HAP-1 (cell line): ENCODE measurements at regions not wholly inside any gene's neighbourhood (a gene's known extent, or its start where the extent isn't known, plus 50 kb on each side); places are given as distances from the start of the nearest gene placed in this dataset.

Experiments
- DNase-seq, 2 experiments: peaks; one replicate each; pipeline ENCODE4 v3.0.0-alpha.2; 2016 to 2020; ENCODE audit warnings: low spot score in 2 of 2
- H3K27me3 ChIP-seq: fragments of 250-450 bp; sonication (Bioruptor Pico); 2 replicates; pipeline ENCODE4 v1.5.1; 2020; ENCODE audit warnings: low read depth, mild to moderate bottlenecking, moderate library complexity
- H3K36me3 ChIP-seq: fragments of 250-450 bp; sonication (Bioruptor Pico); replicated peaks from 2 replicates; pipeline ENCODE4 v1.5.1; 2020; ENCODE audit warnings: mild to moderate bottlenecking
- H3K4me1 ChIP-seq: fragments of 250-450 bp; sonication (Bioruptor Pico); 2 replicates; pipeline ENCODE4 v1.5.1; 2020; ENCODE audit warnings: mild to moderate bottlenecking
- H3K4me3 ChIP-seq: fragments of 250-450 bp; sonication (Bioruptor Pico); 2 replicates; pipeline ENCODE4 v1.5.1; 2020; ENCODE audit warnings: mild to moderate bottlenecking, moderate library complexity
- H3K9me3 ChIP-seq: fragments of 250-450 bp; sonication (Bioruptor Pico); 2 replicates; pipeline ENCODE4 v1.5.1; 2020; ENCODE audit warnings: mild to moderate bottlenecking, moderate library complexity
- in situ Hi-C: fragments of 300-500 bp; cut with MboI; formaldehyde crosslinking; loops from 3 replicates; pipeline ENCODE4 v1.14.3; 2020; ENCODE audit warnings: low sequenced_read_pairs, inconsistent platforms, mixed read lengths

- no peaks in the 10 kb centered on the region for H3K4me1 ChIP-seq
- no peaks in the 10 kb centered on the region for H3K27me3 ChIP-seq
Measured at GRCh38 chr7:115136796-115137443, 215.0 kb downstream of the MDFIC start.

GRCh38 chr7:115135769-115136410 lies 214.0 kb downstream of the MDFIC start:
- H3K4me1 ChIP-seq = no peaks in the 10 kb centered on the region
- in situ Hi-C loops = no loop called here
- DNase-seq = no peak
- H3K36me3 ChIP-seq = no peaks in the 10 kb centered on the region
- no peaks in the 10 kb centered on the region for H3K9me3 ChIP-seq
- no peaks in the 10 kb centered on the region for H3K27me3 ChIP-seq
- H3K4me3 ChIP-seq = no peak overlapping the region

More at GRCh38 chr7:115136796-115137443, 215.0 kb downstream of the MDFIC start:
- Histone ChIP-seq H3K36me3 (no peaks in the 10 kb centered on the region), H3K4me3 (no peak overlapping the region), H3K9me3 (no peaks in the 10 kb centered on the region)
- in situ Hi-C loops = no loop called here
- DNase-seq = no peak

- H3K36me3 ChIP-seq = no peaks in the 10 kb centered on the region
- no peaks in the 10 kb centered on the region for H3K27me3 ChIP-seq
- H3K9me3 ChIP-seq = no peaks in the 10 kb centered on the region
- no peak overlapping the region for H3K4me3 ChIP-seq
- in situ Hi-C loops = no loop called here
- no peak for DNase-seq
- no peaks in the 10 kb centered on the region for H3K4me1 ChIP-seq
Measured at GRCh38 chr7:115135146-115135545, 213.3 kb downstream of the MDFIC start.

GRCh38 chr7:115133248-115133647 lies 211.4 kb downstream of the MDFIC start:
- H3K9me3 ChIP-seq = no peaks in the 10 kb centered on the region
- no peak overlapping the region for H3K4me3 ChIP-seq
- no peaks in the 10 kb centered on the region for H3K36me3 ChIP-seq
- in situ Hi-C loops = no loop called here
- H3K27me3 ChIP-seq = no peaks in the 10 kb centered on the region
- DNase-seq = no peak
- no peaks in the 10 kb centered on the region for H3K4me1 ChIP-seq

DNA sequence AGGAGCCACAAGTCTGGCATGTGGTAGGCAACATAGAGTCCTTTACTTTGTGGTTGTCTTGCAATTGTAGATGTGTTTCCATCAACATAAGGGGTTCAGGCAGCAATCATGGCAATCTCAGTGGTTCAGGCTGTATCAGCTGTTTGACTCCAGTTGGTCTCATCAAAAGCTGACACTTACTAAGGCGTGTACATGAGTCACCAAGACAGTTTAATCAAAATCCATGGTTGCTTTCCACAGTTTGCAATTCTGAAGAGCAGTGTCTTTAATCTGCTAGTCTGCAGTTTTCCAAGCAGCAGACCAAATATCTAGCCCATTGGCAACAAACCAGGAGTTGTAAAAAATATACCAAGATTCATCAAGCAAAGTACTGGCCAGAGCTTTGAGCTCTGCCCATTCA lies 210.2 kb downstream of the MDFIC start:
- Histone ChIP-seq H3K4me3 (no peak overlapping the region), H3K9me3 (no peaks in the 10 kb centered on the region), H3K4me1 (no peaks in the 10 kb centered on the region), H3K27me3 (no peaks in the 10 kb centered on the region), H3K36me3 (no peaks in the 10 kb centered on the region)
- no peak for DNase-seq
- in situ Hi-C loops = no loop called here

- in situ Hi-C loops = no loop called here
- no peak for DNase-seq
- no peak overlapping the region for H3K4me3 ChIP-seq
- no peaks in the 10 kb centered on the region for H3K27me3 ChIP-seq
- H3K9me3 ChIP-seq = no peaks in the 10 kb centered on the region
- H3K4me1 ChIP-seq = no peaks in the 10 kb centered on the region
- no peaks in the 10 kb centered on the region for H3K36me3 ChIP-seq
Measured at GRCh38 chr7:115128154-115128553, 206.3 kb downstream of the MDFIC start.

DNA sequence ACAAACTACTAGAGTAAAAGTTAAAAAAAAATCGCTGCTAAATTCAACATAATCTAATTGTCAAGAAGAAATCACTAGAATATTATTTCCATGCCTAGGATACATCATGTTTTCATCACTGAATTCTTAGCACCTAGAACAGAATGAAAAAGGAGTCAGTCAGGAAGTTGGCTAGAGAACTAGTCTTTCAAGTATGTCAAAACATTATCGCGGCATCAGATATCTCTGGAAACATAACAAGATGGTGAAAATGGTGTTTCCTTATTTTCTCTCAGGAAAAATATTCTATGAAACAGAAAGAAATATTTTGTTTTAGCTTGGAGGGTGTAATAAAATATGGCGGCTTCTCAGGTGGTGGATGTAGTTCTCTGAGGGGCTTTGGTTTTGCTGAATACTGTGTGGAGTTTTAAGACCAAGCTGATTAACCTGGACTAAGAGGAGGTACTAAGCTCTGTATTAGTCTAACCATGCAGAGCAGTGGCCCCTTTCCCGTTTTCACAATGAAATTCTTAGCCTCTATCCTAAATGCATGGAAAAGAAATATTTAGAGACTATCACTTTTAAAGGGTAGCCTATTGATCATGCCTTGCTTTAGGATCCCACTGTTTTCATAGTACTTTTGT lies 205.6 kb downstream of the MDFIC start:
- no peaks in the 10 kb centered on the region for H3K36me3 ChIP-seq
- DNase-seq = no peak
- H3K27me3 ChIP-seq = no peaks in the 10 kb centered on the region
- H3K4me1 ChIP-seq = no peaks in the 10 kb centered on the region
- no peak overlapping the region for H3K4me3 ChIP-seq
- in situ Hi-C loops = no loop called here
- no peaks in the 10 kb centered on the region for H3K9me3 ChIP-seq

- no peaks in the 10 kb centered on the region for H3K9me3 ChIP-seq
- no peak overlapping the region for H3K4me3 ChIP-seq
- H3K27me3 ChIP-seq = no peaks in the 10 kb centered on the region
- H3K36me3 ChIP-seq = no peaks in the 10 kb centered on the region
- DNase-seq = no peak
- in situ Hi-C loops = no loop called here
- H3K4me1 ChIP-seq = no peaks in the 10 kb centered on the region
Measured at GRCh38 chr7:115125750-115126149, 203.9 kb downstream of the MDFIC start.

- Histone ChIP-seq H3K4me3 (no peak overlapping the region), H3K36me3 (no peaks in the 10 kb centered on the region), H3K27me3 (no peaks in the 10 kb centered on the region), H3K4me1 (no peaks in the 10 kb centered on the region), H3K9me3 (no peaks in the 10 kb centered on the region)
- no peak for DNase-seq
- in situ Hi-C loops = no loop called here
Measured at GRCh38 chr7:115125312-115125711, 203.4 kb downstream of the MDFIC start.

DNA sequence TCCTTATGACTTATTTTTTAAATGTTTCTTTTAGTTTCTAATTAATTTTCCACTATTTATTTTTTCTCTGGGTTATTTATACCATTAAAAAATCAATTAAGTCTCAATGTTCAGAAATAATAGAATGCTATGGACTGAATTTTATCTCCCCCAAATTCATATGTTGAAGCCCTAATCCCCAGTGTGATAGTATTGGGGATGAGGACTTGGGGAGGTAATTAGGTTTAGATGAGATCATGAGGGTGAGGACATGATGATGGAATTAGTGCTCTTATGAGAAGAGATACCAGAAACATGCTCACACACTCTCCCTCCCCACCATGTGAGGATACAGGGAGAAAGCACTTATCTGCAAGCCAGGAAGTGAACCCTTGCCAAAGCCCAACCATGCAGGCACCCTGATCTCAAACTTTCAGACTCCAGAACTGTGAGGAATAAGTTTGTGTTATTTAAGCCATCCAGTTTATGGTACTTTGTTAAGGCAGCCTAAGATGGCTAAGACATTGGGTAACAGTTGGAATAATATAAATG lies 202.6 kb downstream of the MDFIC start:
- no peaks in the 10 kb centered on the region for H3K9me3 ChIP-seq
- in situ Hi-C loops = no loop called here
- no peak overlapping the region for H3K4me3 ChIP-seq
- no peaks in the 10 kb centered on the region for H3K27me3 ChIP-seq
- no peak for DNase-seq
- H3K4me1 ChIP-seq = no peaks in the 10 kb centered on the region
- no peaks in the 10 kb centered on the region for H3K36me3 ChIP-seq

DNA sequence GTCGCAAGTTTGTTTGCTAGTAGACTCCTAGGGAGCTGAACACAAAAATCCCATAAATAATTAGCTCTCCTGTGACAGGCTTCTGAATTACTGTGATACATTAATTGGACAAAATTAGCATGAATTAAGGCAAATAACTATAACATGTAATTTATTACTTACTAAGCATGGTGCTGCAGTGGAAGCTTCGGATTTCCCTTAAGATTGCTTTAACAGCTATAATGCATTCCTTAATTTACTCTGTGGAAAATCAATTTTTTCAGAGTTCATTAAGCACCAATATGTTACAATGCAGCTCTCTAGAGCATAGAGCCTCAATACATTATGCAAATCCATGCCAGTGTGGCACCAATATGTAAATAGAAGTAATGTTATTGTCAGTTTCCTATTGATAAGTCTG lies 201.5 kb downstream of the MDFIC start:
- DNase-seq = no peak
- Histone ChIP-seq H3K4me1 (no peaks in the 10 kb centered on the region), H3K4me3 (no peak overlapping the region), H3K27me3 (no peaks in the 10 kb centered on the region), H3K36me3 (no peaks in the 10 kb centered on the region), H3K9me3 (no peaks in the 10 kb centered on the region)
- in situ Hi-C loops = no loop called here

DNA sequence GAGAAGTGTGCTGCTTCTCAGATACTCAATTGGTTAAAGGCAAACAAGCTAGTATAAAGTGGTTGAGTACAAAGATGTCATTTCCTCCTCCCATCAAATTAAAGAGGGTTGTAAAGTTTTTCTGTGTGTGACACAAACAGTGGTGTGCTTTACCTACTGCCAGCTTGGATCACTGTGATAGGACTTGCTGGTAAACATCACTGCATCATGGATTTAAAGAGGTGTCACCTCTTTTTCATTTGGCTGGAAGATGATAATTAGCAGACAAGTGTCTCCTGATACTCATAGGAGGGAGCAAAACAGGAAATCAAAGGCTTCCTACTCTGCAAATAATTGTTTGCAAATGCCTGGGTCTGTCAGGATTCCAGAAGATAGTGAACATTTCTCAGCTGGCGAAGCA lies 200.5 kb downstream of the MDFIC start:
- no peak overlapping the region for H3K4me3 ChIP-seq
- no peaks in the 10 kb centered on the region for H3K27me3 ChIP-seq
- H3K9me3 ChIP-seq = no peaks in the 10 kb centered on the region
- in situ Hi-C loops = no loop called here
- H3K4me1 ChIP-seq = no peaks in the 10 kb centered on the region
- DNase-seq = no peak
- H3K36me3 ChIP-seq = no peaks in the 10 kb centered on the region

GRCh38 chr7:115117748-115118147 lies 195.9 kb downstream of the MDFIC start:
- Histone ChIP-seq H3K4me3 (no peak overlapping the region), H3K27me3 (no peaks in the 10 kb centered on the region; the same call in 1 of the 2 replicates), H3K4me1 (no peaks in the 10 kb centered on the region), H3K36me3 (no peaks in the 10 kb centered on the region), H3K9me3 (no peaks in the 10 kb centered on the region)
- in situ Hi-C loops = no loop called here
- DNase-seq = no peak
